Aorta (tissue), 5 donors: ENCODE measurements at regions not wholly inside any gene's neighbourhood (a gene's known extent, or its start where the extent isn't known, plus 50 kb on each side); places are given as distances from the start of the nearest gene placed in this dataset.
"Not testable (repeated sequence)": the region's sequence is repeated elsewhere in the genome, so short reads cannot be mapped to it uniquely, and the experiment has no call there.

Experiments used
- ATAC-seq: fragments of 200-7000 bp; cut with Tn5 transposase; one replicate; pipeline ENCODE4 v1.9.1; 2022; ENCODE audit warnings: moderate library complexity; ENCODE audit not compliant: low FRiP score
- DNase-seq, 2 donors: peaks; one replicate each; pipeline ENCODE4 v3.0.0-alpha.2; 2020
- H3K27ac ChIP-seq, 2 donors: one replicate each; pipeline ENCODE4 v1.5.1; 2013; ENCODE audit warnings: low read length in 2 of 2, mild to moderate bottlenecking in 2 of 2, moderate library complexity in 2 of 2, control low read depth in 1 of 2, inconsistent platforms in 1 of 2, low read depth in 1 of 2
- H3K27me3 ChIP-seq, 2 donors: one replicate each; pipeline ENCODE4 v1.6.1; 2013; ENCODE audit warnings: control low read depth in 1 of 2, low read length in 1 of 2, mild to moderate bottlenecking in 1 of 2, moderate library complexity in 1 of 2; ENCODE audit not compliant: insufficient read depth in 2 of 2, control insufficient read depth in 1 of 2
- H3K36me3 ChIP-seq, 2 donors: one replicate each; pipeline ENCODE4 v1.6.1; 2013; ENCODE audit warnings: control low read depth in 1 of 2, low read length in 1 of 2, mild to moderate bottlenecking in 1 of 2; ENCODE audit not compliant: insufficient read depth in 2 of 2, control insufficient read depth in 1 of 2
- H3K4me1 ChIP-seq, 2 donors: one replicate each; pipeline ENCODE4 v1.6.1; 2013; ENCODE audit warnings: low read length in 2 of 2, control low read depth in 1 of 2, mild to moderate bottlenecking in 1 of 2, moderate library complexity in 1 of 2; ENCODE audit not compliant: insufficient read depth in 2 of 2, control insufficient read depth in 1 of 2
- H3K4me3 ChIP-seq, 2 donors: one replicate each; pipeline ENCODE4 v1.5.1; 2013; ENCODE audit warnings: low read length in 2 of 2, control low read depth in 1 of 2, mild to moderate bottlenecking in 1 of 2
- H3K9me3 ChIP-seq: one replicate; pipeline ENCODE4 v1.6.1; 2013; ENCODE audit warnings: mild to moderate bottlenecking, low read length; ENCODE audit not compliant: control insufficient read depth
- WGBS, 2 donors: extraction: QIAGEN DNeasy Blood & Tissue Kit; methylation state at CpG; one replicate each; pipeline ENCODE4 v1.1.7; 2013; 5-methylcytosine and 5-hydroxymethylcytosine counted together
- intact Hi-C, 2 donors: fragments of 100-400 bp; cut with DNase I; formaldehyde crosslinking; loops; one replicate each; pipeline versions ENCODE4 v1.14.2 to v1.15.0; 2022
- donor health status: healthy with polysubstance abuse.
- donor health status: Bipolar disorder and iron deficiency.
- donor health status: DM: no; HTN: no; CAD: no.
- donor health status: DM: no; HTN: no; CAD: no.
- donor health status: DM: yes; HTN: yes; CAD: no.

DNA sequence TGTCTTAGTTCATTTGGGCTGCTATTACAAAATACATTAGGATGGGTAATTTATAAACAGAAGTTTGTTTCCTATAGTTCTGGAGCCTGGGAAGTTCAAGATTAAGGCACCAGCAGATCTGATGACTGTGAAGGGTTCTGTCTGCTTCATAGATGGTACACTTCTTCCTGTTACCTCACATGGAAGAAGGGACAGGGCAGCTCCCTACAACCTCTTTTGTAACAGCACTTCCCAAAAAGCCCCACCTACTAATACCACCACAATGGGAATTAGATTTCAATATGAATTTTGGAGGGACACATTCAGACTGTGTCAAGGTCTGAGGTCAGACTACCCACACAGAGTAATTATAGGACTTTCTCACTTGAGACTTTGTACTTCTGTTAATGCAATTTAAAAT is 260.3 kb downstream of the ARHGAP12 start:
- no peak overlapping the region for H3K4me3 ChIP-seq
- no peaks in the 10 kb centered on the region for H3K36me3 ChIP-seq
- no peaks in the 10 kb centered on the region for H3K27me3 ChIP-seq
- no peak overlapping the region for H3K27ac ChIP-seq
- no peak for ATAC-seq
- H3K9me3 ChIP-seq = no peaks in the 10 kb centered on the region
- intact Hi-C loops = no loop called here
- H3K4me1 ChIP-seq = peaks cover 0 to 4% of the 10 kb centered on the region in 2 donors
- DNase-seq = no peak

DNA sequence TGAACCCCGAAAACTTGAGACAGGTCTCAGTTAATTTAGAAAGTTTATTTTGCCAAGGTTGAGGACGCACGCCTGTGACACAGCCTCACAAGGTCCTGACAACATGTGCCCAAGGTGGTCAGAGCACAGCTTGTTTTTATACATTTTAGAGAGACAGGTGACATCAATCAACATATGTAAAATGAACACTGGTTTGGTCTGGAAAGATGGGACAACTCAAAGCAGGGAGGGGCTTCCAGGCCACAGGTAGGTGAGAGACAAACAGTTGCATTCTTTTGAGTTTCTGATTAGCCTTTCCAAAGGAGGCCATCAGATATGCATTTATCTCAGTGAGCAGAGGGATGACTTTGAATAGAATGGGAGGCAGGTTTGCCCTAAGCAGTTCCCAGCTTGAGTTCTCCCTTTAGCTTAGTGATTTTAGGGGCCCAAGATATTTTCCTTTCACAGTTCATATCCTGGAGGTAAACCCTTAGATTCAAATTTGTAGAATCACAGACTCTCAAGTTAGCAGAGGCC is 262.8 kb downstream of the ARHGAP12 start:
- 94 to 97% methylated on average over 3 of the region's 3 CpGs for WGBS, 2 donors
- H3K9me3 ChIP-seq, intact Hi-C loops, H3K4me1 ChIP-seq, H3K36me3 ChIP-seq, H3K27me3 ChIP-seq, H3K4me3 ChIP-seq, ATAC-seq, DNase-seq, H3K27ac ChIP-seq: not testable (repeated sequence)

DNA sequence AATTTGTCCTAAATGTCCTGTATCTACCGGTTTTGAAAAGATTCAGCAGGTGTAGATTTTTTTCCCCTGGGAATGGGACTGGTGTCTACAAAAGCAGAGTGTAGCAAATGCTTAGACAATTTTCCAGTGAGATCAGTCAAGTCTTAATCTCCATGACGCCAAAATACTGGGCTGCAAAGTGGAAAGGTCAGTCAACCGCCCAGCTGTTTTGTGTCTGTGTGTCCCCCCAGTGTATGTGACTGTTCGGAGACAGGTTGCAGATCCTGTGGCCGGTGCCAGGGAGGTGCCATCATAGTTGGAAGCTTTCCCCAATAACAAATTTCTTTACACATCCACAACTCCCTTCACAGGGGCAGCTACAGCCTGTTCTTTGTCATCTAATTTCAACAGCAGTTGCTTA is 263.8 kb downstream of the ARHGAP12 start:
- Histone ChIP-seq H3K4me1 (peaks cover 0 to 4% of the 10 kb centered on the region in 2 donors), H3K27ac (no peak overlapping the region), H3K27me3 (no peaks in the 10 kb centered on the region), H3K36me3 (no peaks in the 10 kb centered on the region), H3K4me3 (no peak overlapping the region), H3K9me3 (no peaks in the 10 kb centered on the region)
- WGBS, 2 donors = 78 to 90% methylated on average over 5 of the region's 5 CpGs
- DNase-seq (no peak), ATAC-seq (no peak)
- intact Hi-C loops = no loop called here

DNA sequence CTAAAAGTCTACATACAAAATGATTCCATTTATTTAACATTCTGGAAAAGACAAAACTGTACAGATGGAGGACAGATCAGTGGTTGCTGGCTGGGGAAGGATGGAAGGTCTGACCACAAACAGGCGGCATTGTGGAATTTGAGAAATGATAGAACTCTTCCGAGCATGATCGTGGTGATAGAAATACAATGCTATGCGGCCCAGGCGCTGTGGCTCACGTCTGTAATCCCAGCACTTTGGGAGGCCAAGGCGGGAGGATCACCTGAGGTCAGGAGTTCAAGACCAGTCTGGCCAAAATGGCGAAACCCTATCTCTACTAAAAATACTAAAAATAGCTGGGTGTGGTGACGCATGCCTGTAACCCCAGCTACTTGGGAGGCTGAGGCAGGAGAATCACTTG is 264.6 kb downstream of the ARHGAP12 start:
- H3K4me1 ChIP-seq, H3K4me3 ChIP-seq, ATAC-seq, intact Hi-C loops, H3K36me3 ChIP-seq, H3K9me3 ChIP-seq, H3K27me3 ChIP-seq, H3K27ac ChIP-seq, DNase-seq: not testable (repeated sequence)
- WGBS, 2 donors = 90 to 91% methylated on average over 9 of the region's 9 CpGs

DNA sequence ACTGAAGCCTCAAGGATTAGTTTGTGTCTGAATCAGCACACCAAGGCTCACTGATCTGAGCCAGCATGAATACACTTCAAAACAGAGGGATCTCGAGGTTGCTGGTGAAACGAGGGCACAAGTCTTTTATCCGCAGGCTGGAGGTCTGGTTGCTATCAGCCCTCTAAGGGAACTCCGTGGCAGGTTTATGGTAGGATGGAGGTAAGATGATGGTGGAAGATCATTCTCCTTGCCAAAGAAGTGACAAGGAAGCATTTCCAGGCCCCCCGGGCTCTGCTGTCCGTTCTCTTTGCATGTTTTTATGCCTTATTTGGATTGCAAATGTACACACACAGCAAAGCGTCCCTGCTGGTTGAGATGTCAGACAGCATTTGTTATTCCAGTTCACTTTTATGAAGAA is 268.3 kb downstream of the ARHGAP12 start:
- H3K4me3 ChIP-seq = no peak overlapping the region
- intact Hi-C loops = no loop called here
- WGBS, 2 donors = 65 to 71% methylated on average over 7 of the region's 7 CpGs
- no peaks in the 10 kb centered on the region for H3K4me1 ChIP-seq
- H3K27ac ChIP-seq = no peak overlapping the region
- no peak for ATAC-seq
- no peaks in the 10 kb centered on the region for H3K27me3 ChIP-seq
- H3K9me3 ChIP-seq = no peaks in the 10 kb centered on the region
- DNase-seq = no peak
- H3K36me3 ChIP-seq = no peaks in the 10 kb centered on the region

DNA sequence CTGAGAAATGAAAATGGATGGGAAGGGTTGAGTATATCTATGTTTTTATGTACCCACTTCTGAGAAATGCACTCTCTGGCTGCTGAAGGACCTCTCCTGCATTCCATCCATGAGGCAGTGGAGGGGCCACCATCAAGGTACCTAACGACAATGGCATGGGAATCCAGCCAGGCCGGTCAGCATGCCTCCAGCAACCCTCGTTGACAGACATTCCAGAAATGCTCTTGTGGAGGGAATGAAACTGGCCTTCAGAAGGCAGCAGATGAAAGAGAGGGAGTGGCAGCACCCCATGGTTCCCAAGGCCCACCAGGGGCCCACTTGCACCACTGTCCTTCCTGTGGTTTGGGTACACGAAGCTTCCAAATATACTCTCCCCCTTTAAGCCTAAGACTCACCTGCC is 269.0 kb downstream of the ARHGAP12 start:
- H3K9me3 ChIP-seq = no peaks in the 10 kb centered on the region
- ATAC-seq (no peak), DNase-seq (no peak)
- no peaks in the 10 kb centered on the region for H3K27me3 ChIP-seq
- no peaks in the 10 kb centered on the region for H3K4me1 ChIP-seq
- no peaks in the 10 kb centered on the region for H3K36me3 ChIP-seq
- no peak overlapping the region for H3K27ac ChIP-seq
- no peak overlapping the region for H3K4me3 ChIP-seq
- 74 to 75% methylated on average over 4 of the region's 4 CpGs for WGBS, 2 donors
- intact Hi-C loops = loop anchor here in 1 of 2 donors (5.0 kb wide), 1 partner anchor 38 kb away; no protein-coding TSS in a partner anchor

DNA sequence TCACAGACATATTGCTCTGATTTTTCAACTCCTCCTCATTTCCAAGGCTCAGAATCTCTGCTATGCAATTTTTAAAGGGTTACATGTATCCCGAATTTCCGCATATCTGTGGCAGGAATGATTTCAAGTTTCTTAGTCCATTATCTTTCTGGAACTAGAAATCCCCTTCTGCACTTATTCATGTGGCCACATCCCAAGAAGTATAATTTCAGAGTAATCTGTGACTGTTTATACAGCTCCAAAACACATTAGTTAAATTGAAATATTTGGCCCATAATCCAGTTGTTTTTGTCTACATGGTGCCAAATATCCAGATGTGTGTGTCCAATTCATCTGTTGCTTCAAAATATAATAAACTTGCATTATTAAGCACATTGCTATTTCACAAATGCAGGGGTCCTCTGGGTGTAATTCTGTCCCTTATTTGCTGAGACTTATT is 271.2 kb downstream of the ARHGAP12 start:
- DNase-seq = no peak
- Histone ChIP-seq H3K27ac (peak overlapping the region in 1 of 2 donors; percentile 28), H3K4me3 (no peak overlapping the region), H3K9me3 (no peaks in the 10 kb centered on the region), H3K4me1 (no peaks in the 10 kb centered on the region), H3K27me3 (no peaks in the 10 kb centered on the region), H3K36me3 (no peaks in the 10 kb centered on the region)
- peak; percentile 75 for ATAC-seq
- intact Hi-C loops = loop anchor here in 1 of 2 donors (5.0 kb wide), 1 partner anchor 40 kb away; no protein-coding TSS in a partner anchor
- WGBS, 2 donors = 0 to 8% methylated on average over 2 of the region's 2 CpGs

DNA sequence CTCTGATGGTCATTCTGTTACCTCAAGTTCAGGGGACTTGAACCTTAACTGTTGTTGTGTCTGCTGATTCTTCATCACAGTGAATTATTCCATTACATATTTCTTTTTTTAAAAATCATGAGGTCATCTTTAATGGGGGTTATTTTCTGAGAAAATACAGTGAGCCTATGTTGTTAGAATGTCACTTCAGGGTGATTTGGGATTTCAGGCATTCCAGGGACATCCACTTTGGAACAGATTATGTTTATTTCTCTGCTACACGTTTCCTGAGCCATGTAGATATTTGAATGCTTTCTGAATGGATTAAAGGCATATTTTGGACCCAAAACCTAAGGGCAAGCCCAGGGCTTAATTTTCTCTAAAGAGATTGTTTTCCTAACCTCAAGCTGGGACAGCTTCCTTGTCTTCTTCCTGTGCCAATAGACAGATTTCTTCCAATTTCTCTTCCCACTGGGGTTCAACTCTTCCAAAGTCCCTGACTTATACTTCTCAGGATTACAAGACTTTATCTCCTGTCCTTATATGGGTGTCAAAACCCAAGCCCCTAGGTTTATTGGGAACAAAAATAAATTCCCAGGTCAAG is 271.7 kb downstream of the ARHGAP12 start:
- Histone ChIP-seq H3K9me3 (no peaks in the 10 kb centered on the region), H3K4me3 (no peak overlapping the region), H3K4me1 (no peaks in the 10 kb centered on the region), H3K27ac (peak overlapping the region in 1 of 2 donors; percentile 28), H3K36me3 (no peaks in the 10 kb centered on the region), H3K27me3 (no peaks in the 10 kb centered on the region)
- peak; percentile 72 for ATAC-seq
- 0 to 5% methylated on average over 1 of the region's 1 CpG for WGBS, 2 donors
- no peak for DNase-seq
- intact Hi-C loops = loop anchor here in 1 of 2 donors (5.0 kb wide), 1 partner anchor 40 kb away; no protein-coding TSS in a partner anchor

DNA sequence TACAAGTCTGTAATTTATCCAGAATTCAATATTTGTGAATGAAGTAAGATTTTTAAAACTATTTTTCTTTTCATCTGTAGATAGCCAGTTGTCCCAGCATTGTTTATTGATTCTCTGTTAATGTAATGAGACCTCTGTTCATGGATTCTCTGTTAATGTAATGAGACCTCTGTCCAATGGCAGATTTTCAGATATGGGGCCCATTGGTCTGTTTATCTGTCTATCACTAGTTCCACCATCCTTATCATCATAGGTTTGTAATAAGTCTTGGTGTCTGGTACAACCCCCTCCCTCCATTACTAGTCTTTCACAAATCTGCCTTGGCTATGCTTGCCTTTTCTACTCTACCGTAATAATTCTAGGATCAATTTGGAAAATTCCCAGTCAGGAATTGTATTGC is 276.6 kb downstream of the ARHGAP12 start:
- intact Hi-C loops = no loop called here
- no peak for ATAC-seq
- WGBS, 2 donors = 93 to 98% methylated on average over 1 of the region's 1 CpG
- DNase-seq = no peak
- no peak overlapping the region for H3K27ac ChIP-seq
- no peak overlapping the region for H3K4me3 ChIP-seq
- peaks cover 0 to 4% of the 10 kb centered on the region in 2 donors for H3K4me1 ChIP-seq
- no peaks in the 10 kb centered on the region for H3K9me3 ChIP-seq
- H3K36me3 ChIP-seq = no peaks in the 10 kb centered on the region
- H3K27me3 ChIP-seq = no peaks in the 10 kb centered on the region
